ENCODE measurements at regions not wholly inside any gene's neighbourhood (a gene's known extent, or its start where the extent isn't known, plus 50 kb on each side); places are given as distances from the start of the nearest gene placed in this dataset.
"Not testable (repeated sequence)": the region's sequence is repeated elsewhere in the genome, so short reads cannot be mapped to it uniquely, and the experiment has no call there.

- TF ChIP-seq POLR2A (IDR thresholded peaks at IDR 0.05; ENCODE audit: low read depth, low read length) (no peak), TAF1 (IDR thresholded peaks at IDR 0.05; ENCODE audit: borderline replicate concordance, low read depth, low read length) (no peak), POLR2AphosphoS5 (IDR thresholded peaks at IDR 0.05; ENCODE audit: low read depth, low read length) (no peak)
- DNase-seq (ENCODE audit: insufficient read length) (no peak), FAIRE-seq (no peak)
These were observed 819.7 kb downstream of the TMEM121 start for GRCh38 chr14:106346084-106346483.

- FAIRE-seq (no peak), DNase-seq (ENCODE audit: insufficient read length) (no peak)
- TF ChIP-seq POLR2AphosphoS5 (IDR thresholded peaks at IDR 0.05; ENCODE audit: low read depth, low read length) (no peak), TAF1 (IDR thresholded peaks at IDR 0.05; ENCODE audit: borderline replicate concordance, low read depth, low read length) (no peak), POLR2A (IDR thresholded peaks at IDR 0.05; ENCODE audit: low read depth, low read length) (no peak)
These were observed 820.3 kb downstream of the TMEM121 start for GRCh38 chr14:106346534-106347290.

GRCh38 chr14:106347291-106347778 is 821.0 kb downstream of the TMEM121 start:
- DNase-seq (ENCODE audit: insufficient read length) (no peak), FAIRE-seq (no peak)
- TF ChIP-seq POLR2A (IDR thresholded peaks at IDR 0.05; ENCODE audit: low read depth, low read length) (no peak), POLR2AphosphoS5 (IDR thresholded peaks at IDR 0.05; ENCODE audit: low read depth, low read length) (no peak), TAF1 (IDR thresholded peaks at IDR 0.05; ENCODE audit: borderline replicate concordance, low read depth, low read length) (no peak)

GRCh38 chr14:106347890-106348755 is 821.7 kb downstream of the TMEM121 start:
- FAIRE-seq (no peak), DNase-seq (ENCODE audit: insufficient read length) (no peak)
- TF ChIP-seq TAF1 (IDR thresholded peaks at IDR 0.05; ENCODE audit: borderline replicate concordance, low read depth, low read length), result no peak
- no peak for TF ChIP-seq POLR2AphosphoS5 (IDR thresholded peaks at IDR 0.05; ENCODE audit: low read depth, low read length)
- TF ChIP-seq POLR2A (IDR thresholded peaks at IDR 0.05; ENCODE audit: low read depth, low read length), result no peak

GRCh38 chr14:106348873-106349540 is 822.6 kb downstream of the TMEM121 start:
- DNase-seq (ENCODE audit: insufficient read length); FAIRE-seq: not testable (repeated sequence)

- 0 out of 2 replicates have a peak, but pooled peaks have one; percentile 37 for TF ChIP-seq POLR2A (IDR thresholded peaks at IDR 0.05; ENCODE audit: low read depth, low read length)
- not testable (repeated sequence) for DNase-seq (ENCODE audit: insufficient read length); FAIRE-seq
These were observed 823.5 kb downstream of the TMEM121 start for GRCh38 chr14:106349678-106350457.

GRCh38 chr14:106355007-106355791 is 828.8 kb downstream of the TMEM121 start:
- DNase-seq (ENCODE audit: insufficient read length), result not testable (repeated sequence)
- peak; percentile 76 for FAIRE-seq

- not testable (repeated sequence) for DNase-seq (ENCODE audit: insufficient read length); FAIRE-seq
These were observed 829.7 kb downstream of the TMEM121 start for GRCh38 chr14:106355881-106356642.

GRCh38 chr14:106356643-106356930 is 830.2 kb downstream of the TMEM121 start:
- DNase-seq (ENCODE audit: insufficient read length); FAIRE-seq: not testable (repeated sequence)

- not testable (repeated sequence) for DNase-seq (ENCODE audit: insufficient read length)
- peak; percentile 70 for FAIRE-seq
These were observed 832.9 kb downstream of the TMEM121 start for GRCh38 chr14:106359157-106359887.

GRCh38 chr14:106365371-106365770 is 839.0 kb downstream of the TMEM121 start:
- DNase-seq (ENCODE audit: insufficient read length); FAIRE-seq: not testable (repeated sequence)

GRCh38 chr14:106365894-106366293 is 839.5 kb downstream of the TMEM121 start:
- DNase-seq (ENCODE audit: insufficient read length); FAIRE-seq: not testable (repeated sequence)

GRCh38 chr14:106366971-106367370 is 840.6 kb downstream of the TMEM121 start:
- not testable (repeated sequence) for FAIRE-seq; DNase-seq (ENCODE audit: insufficient read length)

- not testable (repeated sequence) for DNase-seq (ENCODE audit: insufficient read length); FAIRE-seq
These were observed 843.1 kb downstream of the TMEM121 start for GRCh38 chr14:106369456-106369855.
